Astrocyte (in vitro differentiated cells and primary cell): ENCODE measurements at regions not wholly inside any gene's neighbourhood (a gene's known extent, or its start where the extent isn't known, plus 50 kb on each side); places are given as distances from the start of the nearest gene placed in this dataset.

Source experiments
- CTCF ChIP-seq: IDR thresholded peaks from 2 replicates; pipeline ENCODE4 v1.5.1; 2011; ENCODE audit warnings: low read depth, mild to moderate bottlenecking, inconsistent platforms, low read length, moderate library complexity; ENCODE audit not compliant: insufficient read depth
- EZH2 ChIP-seq: IDR thresholded peaks from 2 replicates; pipeline ENCODE4 v1.6.1; 2012; ENCODE audit warnings: mild to moderate bottlenecking, low read length, inconsistent platforms; ENCODE audit not compliant: insufficient read depth

GRCh38 chr1:114203595-114204128 lies 50.0 kb upstream of the SYT6 start:
- TF ChIP-seq CTCF, result no peak
- TF ChIP-seq EZH2, result no peak
